ENCODE measurements at regions not wholly inside any gene's neighbourhood (a gene's known extent, or its start where the extent isn't known, plus 50 kb on each side); places are given as distances from the start of the nearest gene placed in this dataset.
"Not testable (repeated sequence)": the region's sequence is repeated elsewhere in the genome, so short reads cannot be mapped to it uniquely, and the experiment has no call there.

DNA sequence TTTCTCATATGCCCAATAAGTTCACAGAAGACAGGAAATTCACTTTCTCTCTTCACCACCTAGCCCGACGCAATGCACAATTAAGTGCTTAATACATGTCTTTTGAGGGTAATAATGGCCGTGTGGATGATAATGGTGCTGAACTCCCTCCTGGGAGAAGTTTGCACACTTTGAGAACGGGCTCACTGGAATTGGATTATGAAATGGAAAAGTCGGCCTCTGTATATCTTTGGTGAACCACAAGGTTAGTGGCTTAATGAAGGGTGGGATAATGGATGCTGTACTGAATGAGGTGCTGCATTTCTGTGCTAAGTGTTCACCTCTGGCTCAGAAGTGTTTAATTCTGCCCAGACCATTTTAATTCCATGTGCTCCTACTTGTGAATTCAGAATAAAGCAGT lies 207.5 kb downstream of the IRX2 start:
- in situ Hi-C loops (cut with HindIII; ENCODE audit: low sequenced_read_pairs) = no loop called here
- DNase-seq (ENCODE audit: low spot score) = no peak

DNA sequence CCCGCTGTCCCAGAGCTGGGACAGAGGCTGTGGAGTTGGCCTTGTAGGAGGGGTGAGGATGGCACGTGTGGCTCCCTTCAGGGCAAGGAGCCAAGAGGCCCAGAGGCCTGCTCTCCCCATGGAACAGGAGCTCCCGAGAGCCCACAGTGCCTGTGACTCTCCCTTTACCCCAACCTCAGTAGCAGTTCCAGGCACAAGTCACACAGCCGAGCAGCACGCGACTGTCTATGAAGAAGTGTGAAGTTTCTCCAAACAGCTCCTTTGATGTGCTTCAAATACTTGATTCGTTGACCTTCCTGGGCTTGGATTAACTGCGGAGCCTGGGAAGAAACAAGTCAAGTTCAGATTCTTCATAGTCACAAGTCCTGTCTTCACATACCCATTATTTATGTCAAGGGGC lies 208.7 kb downstream of the IRX2 start:
- DNase-seq (ENCODE audit: low spot score) = no peak
- in situ Hi-C loops (cut with HindIII; ENCODE audit: low sequenced_read_pairs) = no loop called here

DNA sequence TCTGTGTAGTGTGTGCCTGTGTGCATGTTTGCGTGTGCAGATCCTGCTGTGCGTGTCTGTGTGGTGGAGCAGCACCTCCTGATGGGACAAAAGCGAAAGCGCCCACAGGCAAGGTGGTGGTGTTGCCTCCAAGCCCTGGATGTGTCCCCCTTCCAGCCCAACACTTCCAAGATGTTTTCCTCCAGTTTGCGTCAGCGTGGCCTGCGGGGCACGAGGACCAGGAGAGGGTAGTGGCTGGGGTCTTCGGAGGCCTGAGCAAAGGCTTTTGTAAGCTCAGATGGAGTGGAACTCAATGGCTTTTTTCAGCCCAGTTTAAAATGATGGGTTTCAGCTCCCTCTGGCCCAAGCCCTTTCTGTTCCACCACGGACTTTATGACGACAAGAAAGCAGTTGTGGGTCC lies 209.5 kb downstream of the IRX2 start:
- in situ Hi-C loops (cut with HindIII; ENCODE audit: low sequenced_read_pairs) = no loop called here
- no peak for DNase-seq (ENCODE audit: low spot score)

DNA sequence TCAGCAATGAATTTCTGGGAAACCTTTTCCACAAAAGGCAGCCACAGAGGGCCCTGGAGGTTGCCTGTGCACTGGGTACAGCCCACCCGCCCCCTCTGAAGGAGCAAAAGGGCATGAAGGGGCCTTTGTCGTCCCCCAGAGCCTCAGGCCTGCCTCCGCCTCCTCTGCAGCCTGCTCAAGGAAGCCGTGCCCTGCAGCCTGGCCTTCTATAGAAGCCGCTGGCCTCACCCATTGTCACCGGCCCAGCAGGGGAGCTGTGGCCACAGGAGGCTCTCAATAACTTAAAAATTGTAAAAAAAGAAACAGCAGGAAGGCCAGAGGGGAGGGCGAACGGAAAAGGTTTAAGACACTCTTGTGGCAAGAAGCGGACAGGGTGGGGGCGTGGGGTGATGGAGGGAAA lies 213.3 kb downstream of the IRX2 start:
- in situ Hi-C loops (cut with HindIII; ENCODE audit: low sequenced_read_pairs) = no loop called here
- DNase-seq (ENCODE audit: low spot score) = no peak

DNA sequence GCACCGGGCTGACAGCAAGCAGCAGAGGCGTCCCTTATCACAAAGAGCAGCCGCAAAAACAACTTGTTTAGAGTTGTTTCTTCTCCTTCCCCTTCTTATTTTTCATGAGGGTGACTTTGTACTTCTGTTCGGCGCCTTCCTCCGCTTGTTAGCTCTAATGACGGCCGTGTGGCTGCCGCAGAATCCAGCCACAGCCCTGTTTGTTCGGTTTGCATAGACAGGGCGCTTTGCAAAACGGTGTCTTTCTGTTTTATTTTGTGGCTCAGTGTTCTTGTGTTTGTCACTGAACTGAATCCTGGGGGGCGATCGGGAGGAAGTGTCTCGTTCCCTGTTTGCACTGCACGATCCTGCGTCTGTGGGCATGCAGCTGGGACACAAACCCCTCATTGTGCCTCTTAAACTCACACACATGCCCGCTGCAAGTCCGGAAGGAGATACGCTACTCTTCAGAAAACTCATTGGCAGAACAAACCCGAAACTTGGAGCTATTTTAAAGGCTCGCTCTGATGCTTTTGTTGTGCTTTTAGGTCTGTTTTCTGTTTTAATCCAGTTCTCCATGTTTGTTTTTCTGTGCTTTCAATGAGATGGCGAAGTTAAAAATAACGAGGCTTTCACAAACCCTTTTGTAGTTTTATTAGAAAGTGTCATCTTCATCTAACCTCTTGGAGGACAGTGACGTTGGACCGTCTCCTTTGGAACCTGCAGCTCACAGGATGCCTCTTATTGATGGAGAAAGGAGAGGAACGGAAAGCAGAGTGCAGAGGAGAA lies 213.9 kb downstream of the IRX2 start:
- in situ Hi-C loops (cut with HindIII; ENCODE audit: low sequenced_read_pairs) = no loop called here
- no peak for DNase-seq (ENCODE audit: low spot score)

DNA sequence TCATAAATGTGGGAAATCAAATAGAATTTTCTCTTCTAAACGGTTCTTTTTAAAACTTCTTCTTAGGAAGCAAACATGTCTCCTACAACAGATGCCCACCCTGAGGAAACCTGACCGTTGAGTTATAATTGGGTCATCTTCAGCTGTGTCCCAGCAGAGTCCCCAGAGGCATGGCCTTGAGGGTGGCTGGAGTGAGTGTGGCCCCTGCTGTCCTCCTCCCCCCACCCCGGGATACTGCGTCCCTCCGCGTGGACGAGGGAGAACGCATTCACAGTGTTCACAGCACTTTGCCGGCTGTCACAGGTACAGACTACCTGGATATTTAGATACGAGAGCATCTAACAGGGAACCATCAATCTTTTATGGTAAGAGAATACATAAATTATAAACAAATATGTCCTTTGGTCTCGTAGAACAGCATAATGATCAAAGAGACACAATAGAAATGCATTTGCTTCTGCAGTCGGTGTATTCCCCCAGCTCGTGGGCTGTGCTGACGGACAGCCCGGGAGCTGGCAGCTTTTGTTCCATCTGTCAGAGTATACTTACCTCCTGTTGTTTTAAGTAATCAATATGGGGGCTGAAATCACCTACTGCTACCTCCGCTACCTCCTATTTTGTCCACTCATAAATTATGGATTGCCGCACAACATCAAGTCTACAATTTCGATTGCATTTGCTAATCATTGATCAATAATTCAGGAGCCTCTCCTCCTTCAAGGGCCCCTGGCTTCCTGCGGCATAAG lies 214.7 kb downstream of the IRX2 start:
- DNase-seq (ENCODE audit: low spot score) = no peak
- in situ Hi-C loops (cut with HindIII; ENCODE audit: low sequenced_read_pairs) = no loop called here

DNA sequence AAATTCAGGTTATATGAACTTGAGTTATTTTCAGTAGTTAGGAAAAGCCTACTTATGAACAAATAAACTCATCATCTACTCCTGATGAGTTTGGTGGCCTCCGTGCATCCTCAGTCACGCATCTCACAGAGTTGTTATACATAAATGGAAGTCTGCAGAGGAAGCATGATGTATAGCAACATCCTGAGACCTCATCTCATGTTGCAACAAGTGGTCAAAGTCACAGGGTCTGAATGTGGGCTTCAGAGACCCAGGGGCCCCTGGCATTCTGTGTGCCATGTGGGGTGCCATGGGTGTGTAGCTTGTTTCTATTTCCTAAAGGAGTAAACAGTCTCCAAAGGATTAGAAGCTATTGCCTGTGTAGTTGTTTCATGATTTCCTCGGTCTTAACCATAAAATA lies 216.5 kb downstream of the IRX2 start:
- no peak for DNase-seq (ENCODE audit: low spot score)
- in situ Hi-C loops (cut with HindIII; ENCODE audit: low sequenced_read_pairs) = no loop called here

DNA sequence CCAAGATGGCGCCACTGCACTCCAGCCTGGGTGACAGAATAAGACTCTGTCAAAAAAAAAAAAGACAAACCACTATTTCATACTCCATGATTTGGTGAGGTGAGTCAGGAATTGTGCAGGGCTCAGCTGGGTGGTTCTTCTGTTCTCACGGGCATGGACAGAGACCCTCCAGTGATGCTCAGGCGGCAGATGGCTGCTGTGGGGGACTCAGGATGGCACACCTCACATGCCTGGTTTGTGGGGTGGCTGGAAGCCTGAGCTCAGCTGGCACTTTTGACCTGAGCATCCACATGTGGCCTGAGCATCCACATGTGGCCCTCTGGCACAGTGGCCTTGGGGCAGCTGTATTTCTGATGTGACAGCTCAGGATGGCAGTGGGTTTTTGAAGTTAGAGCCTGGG lies 217.2 kb downstream of the IRX2 start:
- in situ Hi-C loops (cut with HindIII; ENCODE audit: low sequenced_read_pairs) = no loop called here
- DNase-seq (ENCODE audit: low spot score) = no peak

DNA sequence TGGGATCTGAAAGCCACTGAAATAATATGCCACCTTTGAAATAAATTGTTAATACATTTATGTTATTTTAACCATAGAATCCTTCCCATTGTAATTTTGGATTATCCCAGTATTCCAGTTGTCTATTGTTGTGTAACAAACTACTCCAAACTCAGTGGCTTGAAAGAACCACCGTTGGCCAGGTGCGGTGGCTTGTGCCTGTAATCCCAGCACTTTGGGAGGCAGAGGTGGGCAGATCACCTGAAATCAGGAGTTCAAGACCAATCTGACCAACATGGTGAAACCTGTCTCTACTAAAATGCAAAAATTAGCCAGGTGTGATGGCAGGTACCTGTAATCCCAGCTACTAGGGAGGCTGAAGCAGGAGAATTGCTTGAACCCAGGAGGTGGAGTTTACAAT lies 217.6 kb downstream of the IRX2 start:
- in situ Hi-C loops (cut with HindIII; ENCODE audit: low sequenced_read_pairs); DNase-seq (ENCODE audit: low spot score): not testable (repeated sequence)

DNA sequence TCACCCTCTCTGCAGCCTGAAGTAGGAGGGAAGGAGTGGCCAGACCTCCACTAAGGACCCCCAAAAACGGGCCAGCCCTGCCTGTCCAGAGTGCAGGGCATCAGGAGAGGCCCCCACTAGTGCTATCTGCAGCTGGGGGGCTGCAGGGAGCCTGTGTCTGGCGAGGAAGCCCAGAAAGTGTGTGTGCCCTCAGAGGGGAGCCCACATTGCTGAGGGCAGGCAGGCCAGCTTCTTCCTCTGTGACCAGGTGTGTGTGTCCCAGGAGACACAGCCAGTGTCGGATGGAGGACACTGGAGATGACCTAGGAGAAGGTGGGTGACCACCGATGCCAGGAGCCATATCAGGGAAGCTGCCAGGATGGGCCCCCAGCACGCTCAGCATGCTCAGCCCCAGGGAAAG lies 218.7 kb downstream of the IRX2 start:
- in situ Hi-C loops (cut with HindIII; ENCODE audit: low sequenced_read_pairs) = no loop called here
- no peak for DNase-seq (ENCODE audit: low spot score)

DNA sequence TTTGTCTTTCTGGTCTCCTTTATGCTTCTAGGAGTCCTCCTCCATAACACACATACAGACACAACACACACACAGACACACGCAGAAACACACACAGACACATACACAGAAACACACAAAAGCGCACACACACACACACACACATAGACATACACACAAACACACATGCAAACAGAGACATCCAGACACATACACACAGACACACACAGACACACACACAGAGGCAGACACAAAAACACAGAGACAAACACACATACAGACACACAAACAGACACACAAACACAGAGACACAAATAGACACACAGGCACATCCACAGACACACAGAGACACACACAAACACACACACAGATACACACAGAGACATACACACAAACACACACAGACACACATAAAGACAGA lies 220.2 kb downstream of the IRX2 start:
- DNase-seq (ENCODE audit: low spot score) = no peak
- in situ Hi-C loops (cut with HindIII; ENCODE audit: low sequenced_read_pairs) = no loop called here

DNA sequence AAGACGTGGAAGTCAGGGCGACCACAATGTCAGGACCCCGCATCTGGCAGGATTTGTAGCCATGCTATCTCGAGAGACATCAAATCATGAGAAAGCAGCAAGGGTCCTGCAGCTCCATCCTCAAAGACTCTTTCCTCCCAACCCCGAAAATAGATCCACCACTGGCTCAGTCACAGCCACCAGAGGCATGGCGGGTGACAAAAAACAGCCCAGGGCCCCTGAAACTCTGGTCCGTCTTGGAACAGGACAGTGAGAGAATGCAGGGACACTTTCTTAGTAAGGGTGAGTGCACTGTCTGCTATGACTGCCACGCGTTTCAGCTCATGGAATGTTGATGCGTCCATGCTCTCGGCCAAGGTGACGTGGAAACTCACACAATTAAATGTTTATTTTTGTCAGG lies 220.9 kb downstream of the IRX2 start:
- in situ Hi-C loops (cut with HindIII; ENCODE audit: low sequenced_read_pairs) = no loop called here
- DNase-seq (ENCODE audit: low spot score) = no peak

DNA sequence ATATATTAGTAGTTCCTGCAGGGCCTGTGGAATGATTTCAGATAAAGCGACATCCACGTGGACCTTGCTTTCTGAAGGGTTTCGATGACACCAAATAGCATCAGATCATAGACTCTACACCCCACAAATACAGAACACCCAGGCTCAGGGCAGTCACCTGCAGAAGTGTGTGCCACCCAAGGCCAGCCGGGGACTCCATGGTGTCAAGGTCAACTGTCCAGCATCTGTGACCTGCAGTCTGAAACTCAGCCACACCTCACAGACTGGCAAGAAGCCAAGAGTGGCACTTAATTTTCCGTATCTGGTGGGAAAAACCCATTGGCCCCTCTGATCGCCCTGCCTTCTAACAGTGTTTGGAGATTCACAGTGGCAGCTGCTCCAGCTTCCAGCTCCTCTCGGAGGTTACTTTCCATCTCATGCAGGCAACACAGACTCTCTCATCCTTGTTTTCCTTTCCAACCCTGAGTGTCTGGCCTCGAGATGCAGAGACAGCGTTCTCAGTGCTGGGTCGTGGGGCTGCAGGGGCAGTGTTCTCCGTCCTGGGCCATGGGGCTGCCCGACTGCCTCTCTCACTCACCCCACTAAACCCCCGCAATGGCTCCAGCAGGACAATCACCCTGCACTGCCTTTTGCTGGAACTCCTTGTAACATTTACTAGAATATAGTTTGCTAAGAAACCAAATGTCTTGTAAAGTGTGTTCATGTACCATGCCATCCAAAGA lies 221.9 kb downstream of the IRX2 start:
- no peak for DNase-seq (ENCODE audit: low spot score)
- in situ Hi-C loops (cut with HindIII; ENCODE audit: low sequenced_read_pairs) = no loop called here

DNA sequence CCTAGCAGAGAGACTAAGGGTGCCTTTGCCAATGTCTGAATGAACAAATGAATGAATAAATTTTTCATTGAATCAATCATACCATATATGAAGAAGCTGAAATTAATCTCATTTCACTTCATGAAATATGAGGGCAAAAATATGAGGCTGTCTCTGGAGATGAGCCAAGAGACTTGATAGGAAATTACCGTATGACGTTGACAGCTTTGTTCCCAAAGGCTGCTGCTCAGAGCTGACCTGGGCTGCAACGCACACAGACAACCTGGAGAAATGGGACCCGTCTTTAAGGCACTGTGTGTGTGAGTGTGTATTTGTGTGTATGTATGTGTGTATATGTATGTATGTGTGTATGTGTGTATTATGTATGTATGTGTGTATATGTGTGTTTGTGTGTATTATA lies 226.1 kb downstream of the IRX2 start:
- in situ Hi-C loops (cut with HindIII; ENCODE audit: low sequenced_read_pairs) = no loop called here

DNA sequence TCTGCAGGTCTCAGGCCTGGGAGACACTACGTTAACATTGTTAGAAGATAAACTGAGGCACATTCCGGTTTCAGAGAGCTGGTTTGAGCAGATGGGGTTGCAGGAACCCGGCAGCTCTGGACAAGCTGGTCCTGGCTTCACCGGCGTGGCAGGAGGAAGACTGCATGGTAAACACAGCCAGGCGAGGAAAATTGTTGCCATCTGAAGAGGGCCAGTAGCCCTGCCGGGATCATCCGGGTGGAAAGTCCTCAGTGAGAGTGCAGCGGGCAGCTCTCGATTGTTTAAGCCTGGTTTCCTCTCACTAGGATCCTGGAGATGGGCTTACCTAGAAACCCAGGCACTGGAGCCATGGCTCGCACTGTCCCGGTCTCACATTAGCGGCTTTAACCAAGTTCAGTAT lies 226.9 kb downstream of the IRX2 start:
- in situ Hi-C loops (cut with HindIII; ENCODE audit: low sequenced_read_pairs) = no loop called here
- DNase-seq (ENCODE audit: low spot score) = no peak

More for the DNA sequence above, 226.1 kb downstream of the IRX2 start:
- no peak for DNase-seq (ENCODE audit: low spot score)

DNA sequence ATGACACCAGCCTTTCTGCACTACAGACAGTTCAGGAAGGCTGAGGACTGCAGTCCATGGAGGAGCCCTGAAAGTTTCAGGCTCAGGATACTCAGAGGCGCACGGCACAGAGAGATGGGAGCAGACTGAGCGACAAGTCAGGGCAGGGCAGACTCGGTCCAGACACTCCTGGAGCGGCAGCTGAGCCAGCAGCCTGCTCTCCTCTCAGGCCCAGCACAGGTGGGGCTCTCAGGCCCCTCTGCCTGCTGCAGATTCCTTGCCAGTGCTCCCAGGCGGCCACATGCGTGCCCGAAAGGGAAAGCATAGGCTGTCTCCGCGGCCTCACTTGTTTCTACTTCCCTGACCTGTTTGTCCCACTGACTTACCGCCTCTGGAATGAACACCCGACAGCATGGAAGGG lies 228.3 kb downstream of the IRX2 start:
- DNase-seq (ENCODE audit: low spot score) = no peak
- in situ Hi-C loops (cut with HindIII; ENCODE audit: low sequenced_read_pairs) = no loop called here

DNA sequence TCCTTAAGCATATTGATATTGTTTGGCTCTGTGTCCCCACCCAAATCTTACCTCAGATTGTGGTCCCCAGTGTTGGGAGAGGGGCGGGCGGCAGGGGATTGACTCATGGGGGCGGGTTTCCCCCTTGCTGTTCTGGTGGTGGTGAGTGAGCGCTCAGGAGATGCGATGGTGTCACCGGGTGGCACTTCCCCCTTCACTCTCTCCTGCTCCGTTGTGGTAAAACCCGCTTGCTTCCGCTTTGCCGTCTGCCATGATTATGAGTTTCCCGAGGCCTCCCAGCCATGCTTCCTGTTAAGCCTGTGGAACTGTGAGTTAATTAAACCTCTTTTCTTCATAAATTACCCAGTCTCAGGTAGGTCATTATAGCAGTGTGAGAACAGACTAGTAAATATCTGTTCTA lies 229.1 kb downstream of the IRX2 start:
- in situ Hi-C loops (cut with HindIII; ENCODE audit: low sequenced_read_pairs) = no loop called here

DNA sequence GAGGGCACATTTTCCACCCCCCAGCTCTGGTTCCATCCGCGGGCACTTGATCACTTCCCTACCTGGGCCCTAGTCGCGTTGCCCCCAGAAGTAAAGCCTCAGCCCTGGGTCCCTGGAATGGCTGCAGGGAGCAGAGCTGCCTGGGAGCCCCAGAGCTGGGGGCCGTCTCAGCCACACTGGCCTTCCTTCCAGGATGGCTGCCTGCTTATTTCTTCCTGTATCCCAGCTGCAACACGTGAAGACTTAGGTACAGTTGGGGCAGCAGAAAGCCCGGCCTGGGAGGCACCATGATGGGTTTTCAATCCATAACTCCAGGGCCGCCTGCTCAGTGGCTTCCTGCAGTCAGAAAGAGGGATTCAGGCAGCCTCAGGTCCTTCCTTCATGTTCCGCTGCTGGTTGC lies 232.3 kb downstream of the IRX2 start:
- no peak for DNase-seq (ENCODE audit: low spot score)
- in situ Hi-C loops (cut with HindIII; ENCODE audit: low sequenced_read_pairs) = no loop called here

More for the DNA sequence above, 229.1 kb downstream of the IRX2 start:
- DNase-seq (ENCODE audit: low spot score) = no peak

DNA sequence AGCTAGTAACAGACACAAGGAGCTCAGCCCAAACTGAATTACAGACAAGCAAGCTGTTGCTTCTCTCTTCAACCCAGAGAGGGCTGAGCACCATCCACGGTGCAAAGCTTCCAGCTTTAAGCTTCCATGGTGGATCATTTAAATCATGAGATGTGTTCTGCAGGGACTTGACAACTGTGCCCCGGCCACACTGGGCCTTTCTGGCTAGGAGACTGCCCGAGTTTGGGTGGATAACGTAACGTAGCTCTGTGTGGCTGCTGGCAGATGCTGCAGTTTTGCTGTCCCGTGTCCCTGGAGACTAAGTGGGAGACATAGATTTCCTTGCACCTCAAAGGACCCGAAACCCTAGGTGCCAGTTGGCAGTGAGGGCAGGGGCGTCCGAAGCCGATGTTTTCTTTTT lies 234.0 kb downstream of the IRX2 start:
- no peak for DNase-seq (ENCODE audit: low spot score)

DNA sequence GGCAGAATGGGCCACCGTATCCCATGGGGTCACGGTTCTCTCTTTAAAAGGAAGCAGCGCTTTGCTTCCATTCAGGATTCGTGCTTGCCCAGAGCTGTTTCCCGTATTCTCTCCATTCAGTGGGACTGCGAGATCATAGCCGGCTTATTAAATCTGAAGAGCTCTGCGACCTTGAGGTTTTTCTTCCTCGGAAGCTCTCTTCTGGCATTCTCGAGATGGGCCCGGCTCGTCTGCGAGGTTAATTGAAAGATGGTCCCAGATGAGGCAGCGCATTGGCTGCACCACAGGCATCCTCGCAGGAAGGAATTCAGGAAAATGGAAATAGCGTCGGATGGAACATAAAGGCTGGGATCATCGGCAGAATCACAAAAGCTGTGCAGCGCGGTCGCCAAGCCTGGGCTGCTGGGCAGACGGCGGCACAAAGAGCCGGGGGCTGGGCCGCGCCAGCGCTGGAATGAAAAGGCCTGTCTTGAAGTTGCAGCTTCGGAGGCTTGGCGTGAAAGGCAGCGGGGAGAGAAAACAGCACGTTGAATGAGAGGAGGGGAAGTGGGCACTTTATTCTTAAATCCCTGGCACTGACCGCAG lies 236.2 kb downstream of the IRX2 start:
- no peak for DNase-seq (ENCODE audit: low spot score)
- in situ Hi-C loops (cut with HindIII; ENCODE audit: low sequenced_read_pairs) = no loop called here

More for the DNA sequence above, 234.0 kb downstream of the IRX2 start:
- in situ Hi-C loops (cut with HindIII; ENCODE audit: low sequenced_read_pairs) = no loop called here
